ENCODE measurements at regions not wholly inside any gene's neighbourhood (a gene's known extent, or its start where the extent isn't known, plus 50 kb on each side); places are given as distances from the start of the nearest gene placed in this dataset.
A peak's percentile ranks its signal among the peaks of the same experiment; 100 is the strongest.

- H3K4me3 ChIP-seq (ENCODE audit: low read length in 3 of 3) = no peak overlapping the region
- FAIRE-seq (no peak), DNase-seq (peak in 3 of 5 donors; percentile 55 to 76 (median 75))
- H3K9me3 ChIP-seq (ENCODE audit: control insufficient read depth in 2 of 3, insufficient read depth in 1 of 3, low read length in 3 of 3) = no peaks in the 10 kb centered on the region
- no peak overlapping the region for H3K9ac ChIP-seq (ENCODE audit: low read length in 3 of 3)
- no peak for TF ChIP-seq CTCF (IDR thresholded peaks at IDR 0.05; ENCODE audit: borderline replicate concordance, extremely low read depth, insufficient read depth)
- no peak overlapping the region for H3K27ac ChIP-seq (ENCODE audit: low read depth in 2 of 2, low read length in 2 of 2)
- no peaks in the 10 kb centered on the region for H3K27me3 ChIP-seq (ENCODE audit: control insufficient read depth, insufficient read depth, low read length)
- intact Hi-C loops (cut with DNase I) = no loop called here
- no peaks in the 10 kb centered on the region for H3K4me1 ChIP-seq (ENCODE audit: control insufficient read depth in 2 of 3, insufficient read depth in 2 of 3, low read depth in 1 of 3, low read length in 3 of 3)
- no peaks in the 10 kb centered on the region for H3K36me3 ChIP-seq (ENCODE audit: control insufficient read depth in 2 of 3, insufficient read depth in 3 of 3, low read length in 3 of 3)
Measured at GRCh38 chr12:13288937-13289652, 92.6 kb downstream of the EMP1 start.

- DNase-seq (no peak), FAIRE-seq (no peak)
- Histone ChIP-seq H3K9ac (ENCODE audit: low read length in 3 of 3) (no peak overlapping the region), H3K27me3 (ENCODE audit: control insufficient read depth, insufficient read depth, low read length) (no peaks in the 10 kb centered on the region), H3K4me1 (ENCODE audit: control insufficient read depth in 2 of 3, insufficient read depth in 2 of 3, low read depth in 1 of 3, low read length in 3 of 3) (no peaks in the 10 kb centered on the region), H3K4me3 (ENCODE audit: low read length in 3 of 3) (no peak overlapping the region), H3K27ac (ENCODE audit: low read depth in 2 of 2, low read length in 2 of 2) (no peak overlapping the region), H3K9me3 (ENCODE audit: control insufficient read depth in 2 of 3, insufficient read depth in 1 of 3, low read length in 3 of 3) (no peaks in the 10 kb centered on the region), H3K36me3 (ENCODE audit: control insufficient read depth in 2 of 3, insufficient read depth in 3 of 3, low read length in 3 of 3) (no peaks in the 10 kb centered on the region)
- intact Hi-C loops (cut with DNase I) = no loop called here
- no peak for TF ChIP-seq CTCF (IDR thresholded peaks at IDR 0.05; ENCODE audit: borderline replicate concordance, extremely low read depth, insufficient read depth)
Measured at GRCh38 chr12:13288501-13288900, 92.0 kb downstream of the EMP1 start.

- H3K36me3 ChIP-seq (ENCODE audit: control insufficient read depth in 2 of 3, insufficient read depth in 3 of 3, low read length in 3 of 3) = no peaks in the 10 kb centered on the region
- intact Hi-C loops (cut with DNase I) = no loop called here
- H3K9ac ChIP-seq (ENCODE audit: low read length in 3 of 3) = no peak overlapping the region
- no peaks in the 10 kb centered on the region for H3K4me1 ChIP-seq (ENCODE audit: control insufficient read depth in 2 of 3, insufficient read depth in 2 of 3, low read depth in 1 of 3, low read length in 3 of 3)
- FAIRE-seq (no peak), DNase-seq (no peak)
- TF ChIP-seq CTCF (IDR thresholded peaks at IDR 0.05; ENCODE audit: borderline replicate concordance, extremely low read depth, insufficient read depth) = no peak
- H3K27ac ChIP-seq (ENCODE audit: low read depth in 2 of 2, low read length in 2 of 2) = no peak overlapping the region
- no peaks in the 10 kb centered on the region for H3K27me3 ChIP-seq (ENCODE audit: control insufficient read depth, insufficient read depth, low read length)
- H3K4me3 ChIP-seq (ENCODE audit: low read length in 3 of 3) = no peak overlapping the region
- no peaks in the 10 kb centered on the region for H3K9me3 ChIP-seq (ENCODE audit: control insufficient read depth in 2 of 3, insufficient read depth in 1 of 3, low read length in 3 of 3)
Measured at GRCh38 chr12:13283867-13284266, 87.3 kb downstream of the EMP1 start.

GRCh38 chr12:13282861-13283260 lies 86.3 kb downstream of the EMP1 start:
- Histone ChIP-seq H3K4me3 (ENCODE audit: low read length in 3 of 3) (no peak overlapping the region), H3K27ac (ENCODE audit: low read depth in 2 of 2, low read length in 2 of 2) (no peak overlapping the region), H3K27me3 (ENCODE audit: control insufficient read depth, insufficient read depth, low read length) (no peaks in the 10 kb centered on the region), H3K9ac (ENCODE audit: low read length in 3 of 3) (no peak overlapping the region), H3K36me3 (ENCODE audit: control insufficient read depth in 2 of 3, insufficient read depth in 3 of 3, low read length in 3 of 3) (no peaks in the 10 kb centered on the region), H3K4me1 (ENCODE audit: control insufficient read depth in 2 of 3, insufficient read depth in 2 of 3, low read depth in 1 of 3, low read length in 3 of 3) (peaks cover 0 to 2% (median 0%) of the 10 kb centered on the region in 3 donors), H3K9me3 (ENCODE audit: control insufficient read depth in 2 of 3, insufficient read depth in 1 of 3, low read length in 3 of 3) (no peaks in the 10 kb centered on the region)
- no peak for DNase-seq
- intact Hi-C loops (cut with DNase I) = no loop called here
- FAIRE-seq = no peak
- TF ChIP-seq CTCF (IDR thresholded peaks at IDR 0.05; ENCODE audit: borderline replicate concordance, extremely low read depth, insufficient read depth) = no peak
